Suprapubic skin (tissue), 4 donors: ENCODE measurements at regions not wholly inside any gene's neighbourhood (a gene's known extent, or its start where the extent isn't known, plus 50 kb on each side); places are given as distances from the start of the nearest gene placed in this dataset.

Source experiments
- DNase-seq, 2 donors: peaks; one replicate each; pipeline ENCODE4 v3.0.0-alpha.2; 2019; ENCODE audit warnings: low spot score in 2 of 2
- H3K27ac ChIP-seq: fragments of 200-600 bp; sonication (generic); one replicate; pipeline ENCODE4 v1.5.1; 2019
- H3K27me3 ChIP-seq: fragments of 200-600 bp; sonication (generic); one replicate; pipeline ENCODE4 v1.5.1; 2019
- H3K36me3 ChIP-seq: fragments of 200-600 bp; sonication (generic); one replicate; pipeline ENCODE4 v1.5.1; 2019
- H3K4me1 ChIP-seq: fragments of 200-600 bp; sonication (generic); one replicate; pipeline ENCODE4 v1.5.1; 2019
- H3K4me3 ChIP-seq: fragments of 200-600 bp; sonication (generic); one replicate; pipeline ENCODE4 v1.5.1; 2019; ENCODE audit warnings: mild to moderate bottlenecking
- H3K9me3 ChIP-seq: fragments of 200-600 bp; sonication (generic); one replicate; pipeline ENCODE4 v1.5.1; 2019
- CTCF ChIP-seq, 2 donors: fragments of 200-600 bp in 1 of 2; fragments of 450-650 bp in 1 of 2; sonication (generic) in 1 of 2; IDR thresholded peaks; one replicate each; pipeline ENCODE4 v1.5.1; 2016 to 2019; ENCODE audit warnings: antibody characterized with exemption in 2 of 2, mild to moderate bottlenecking in 1 of 2, moderate library complexity in 1 of 2
- EP300 ChIP-seq: sonication (generic); formaldehyde crosslinking; IDR thresholded peaks from one replicate; pipeline ENCODE4 v1.6.1; 2017; ENCODE audit warnings: antibody characterized with exemption
- POLR2A ChIP-seq, 2 donors: fragments of 450-650 bp; IDR thresholded peaks; one replicate each; pipeline ENCODE4 v1.6.1; 2017; ENCODE audit warnings: antibody characterized with exemption in 2 of 2, mild to moderate bottlenecking in 2 of 2, moderate library complexity in 2 of 2
- POLR2AphosphoS5 ChIP-seq, 3 donors: sonication (generic); formaldehyde crosslinking; IDR thresholded peaks; one replicate each; pipeline ENCODE4 v1.6.1; 2017; ENCODE audit warnings: antibody characterized with exemption in 3 of 3
- WGBS: methylation state at CpG from one replicate; pipeline ENCODE4 v1.1.5; 2018; 5-methylcytosine and 5-hydroxymethylcytosine counted together

DNA sequence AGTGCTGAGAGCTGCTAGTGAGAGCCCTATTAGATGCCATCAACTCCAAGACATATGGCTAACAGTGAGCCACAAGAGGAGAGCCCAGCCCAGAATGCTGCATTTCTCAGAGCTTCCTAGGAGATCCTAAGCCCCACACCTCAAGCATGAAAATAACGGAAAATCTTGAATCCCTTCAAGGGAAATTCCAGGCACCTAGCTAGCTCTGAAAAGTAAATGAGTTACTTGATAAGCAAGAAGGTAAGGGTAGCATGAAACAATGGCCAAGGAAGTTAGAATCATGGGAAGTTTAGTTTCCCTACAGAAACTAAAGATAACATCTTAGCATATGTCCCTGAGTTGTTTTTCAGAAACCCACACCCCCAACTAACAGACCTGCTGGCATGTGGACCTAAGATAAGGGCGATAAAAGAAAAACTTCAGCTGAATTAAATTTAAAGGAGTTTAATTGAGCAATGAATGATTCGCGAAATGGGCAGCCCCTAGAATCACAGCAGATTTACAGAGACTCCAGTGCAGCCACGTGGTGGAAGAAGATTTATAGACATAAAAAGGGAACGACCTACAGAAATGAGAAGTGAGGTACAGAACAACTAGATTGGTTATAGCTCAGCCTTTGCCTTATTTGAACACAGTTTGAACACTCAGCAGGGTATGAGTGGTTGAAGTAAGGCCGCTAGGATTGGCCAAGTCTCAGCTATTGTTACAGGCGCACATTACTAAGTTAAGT lies 301.3 kb upstream of the DACH1 start:
- H3K27me3 ChIP-seq = no peaks in the 10 kb centered on the region
- WGBS = 68% methylated on average over 8 of the region's 8 CpGs
- H3K4me1 ChIP-seq = no peaks in the 10 kb centered on the region
- no peak overlapping the region for H3K27ac ChIP-seq
- DNase-seq = no peak
- no peak for TF ChIP-seq CTCF (IDR thresholded peaks at IDR 0.05)
- no peak for TF ChIP-seq POLR2AphosphoS5 (IDR thresholded peaks at IDR 0.05)
- no peak for TF ChIP-seq EP300
- TF ChIP-seq POLR2A (IDR thresholded peaks at IDR 0.05) = no peak
- H3K9me3 ChIP-seq = no peaks in the 10 kb centered on the region
- H3K4me3 ChIP-seq = no peak overlapping the region
- H3K36me3 ChIP-seq = no peaks in the 10 kb centered on the region

DNA sequence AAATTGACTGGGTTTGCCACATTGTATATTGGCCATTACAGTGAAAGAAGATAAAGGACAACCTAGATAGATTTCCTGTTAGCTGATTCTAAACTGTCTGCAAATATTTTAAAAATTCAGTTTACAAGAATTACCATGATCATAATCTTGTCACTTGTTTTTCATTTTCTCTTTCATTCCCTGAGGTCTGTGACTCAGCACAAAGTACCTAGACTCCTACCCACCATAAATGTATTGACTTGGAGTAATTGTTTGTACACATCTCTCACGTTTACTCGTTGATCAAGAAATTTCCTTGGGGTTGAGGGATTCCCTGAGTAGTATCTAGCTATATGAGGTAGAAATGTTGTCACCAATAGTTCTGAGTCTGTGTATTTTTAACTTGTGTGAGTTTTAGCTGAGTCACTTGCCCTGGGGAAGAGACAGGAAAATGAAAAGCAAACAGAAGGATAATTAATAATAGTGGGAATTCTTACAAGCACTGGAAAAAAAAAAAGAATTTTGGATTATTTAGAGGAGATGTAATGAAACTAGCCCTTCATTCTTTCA lies 299.2 kb upstream of the DACH1 start:
- Histone ChIP-seq H3K9me3 (no peaks in the 10 kb centered on the region), H3K27ac (no peak overlapping the region), H3K4me1 (no peaks in the 10 kb centered on the region), H3K36me3 (no peaks in the 10 kb centered on the region), H3K4me3 (no peak overlapping the region), H3K27me3 (no peaks in the 10 kb centered on the region)
- no peak for TF ChIP-seq POLR2A (IDR thresholded peaks at IDR 0.05)
- TF ChIP-seq EP300 = no peak
- TF ChIP-seq POLR2AphosphoS5 (IDR thresholded peaks at IDR 0.05) = no peak
- TF ChIP-seq CTCF (IDR thresholded peaks at IDR 0.05) = no peak
- DNase-seq = no peak
- WGBS = 71% methylated on average over 2 of the region's 2 CpGs

- H3K27ac ChIP-seq = no peak overlapping the region
- H3K4me1 ChIP-seq = no peaks in the 10 kb centered on the region
- no peak for DNase-seq
- no peak for TF ChIP-seq EP300
- TF ChIP-seq POLR2A (IDR thresholded peaks at IDR 0.05) = no peak
- no peak for TF ChIP-seq CTCF (IDR thresholded peaks at IDR 0.05)
- TF ChIP-seq POLR2AphosphoS5 (IDR thresholded peaks at IDR 0.05) = no peak
- H3K36me3 ChIP-seq = no peaks in the 10 kb centered on the region
- H3K9me3 ChIP-seq = no peaks in the 10 kb centered on the region
- no peaks in the 10 kb centered on the region for H3K27me3 ChIP-seq
- no peak overlapping the region for H3K4me3 ChIP-seq
- WGBS = 92% methylated on average over 1 of the region's 1 CpG
These were observed 298.3 kb upstream of the DACH1 start for GRCh38 chr13:72165276-72165675.

DNA sequence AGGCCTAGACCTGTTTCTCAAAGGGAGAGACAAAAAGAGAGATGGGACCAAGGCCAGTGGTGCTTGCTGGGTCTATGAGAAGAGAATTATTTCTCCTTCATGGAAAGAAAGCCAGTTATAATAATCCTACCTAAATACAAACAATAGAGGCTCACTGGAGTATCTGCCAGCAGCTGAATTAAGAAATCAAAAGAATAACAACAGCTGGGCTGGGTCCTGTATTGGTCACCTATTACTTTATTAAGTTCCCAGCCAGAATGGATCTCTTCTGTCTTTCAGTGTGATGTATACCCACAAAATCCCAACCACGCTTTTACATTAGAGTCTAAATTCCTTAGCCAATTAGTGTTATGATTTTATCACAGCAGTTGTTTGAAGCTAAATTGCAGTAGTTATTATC lies 297.8 kb upstream of the DACH1 start:
- Histone ChIP-seq H3K4me1 (no peaks in the 10 kb centered on the region), H3K27ac (no peak overlapping the region), H3K27me3 (no peaks in the 10 kb centered on the region), H3K9me3 (no peaks in the 10 kb centered on the region), H3K36me3 (no peaks in the 10 kb centered on the region), H3K4me3 (no peak overlapping the region)
- 65% methylated on average over 1 of the region's 1 CpG for WGBS
- DNase-seq = no peak
- TF ChIP-seq POLR2AphosphoS5 (IDR thresholded peaks at IDR 0.05) = no peak
- no peak for TF ChIP-seq POLR2A (IDR thresholded peaks at IDR 0.05)
- no peak for TF ChIP-seq EP300
- no peak for TF ChIP-seq CTCF (IDR thresholded peaks at IDR 0.05)

DNA sequence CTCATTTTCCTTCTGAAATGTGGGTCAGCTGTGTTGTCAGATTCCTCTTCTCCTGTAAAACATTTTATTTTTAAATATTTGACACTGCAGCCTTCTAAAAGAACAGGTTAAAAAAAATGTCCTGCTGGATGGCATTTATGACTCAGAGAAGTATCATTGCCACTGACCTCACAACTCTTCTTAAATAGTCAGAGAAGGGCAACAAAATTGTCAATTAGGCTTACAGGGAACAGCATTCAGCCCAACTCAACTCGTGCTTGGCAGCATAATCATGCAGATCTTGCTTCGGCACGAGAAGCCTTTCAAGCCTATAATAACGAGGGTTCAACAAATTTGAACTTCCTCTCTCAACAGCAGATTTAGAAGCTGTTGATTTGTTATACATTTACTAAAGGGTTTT lies 296.7 kb upstream of the DACH1 start:
- H3K4me3 ChIP-seq = no peak overlapping the region
- TF ChIP-seq POLR2AphosphoS5 (IDR thresholded peaks at IDR 0.05) = no peak
- WGBS = 62% methylated on average over 4 of the region's 4 CpGs
- no peaks in the 10 kb centered on the region for H3K9me3 ChIP-seq
- no peaks in the 10 kb centered on the region for H3K27me3 ChIP-seq
- no peaks in the 10 kb centered on the region for H3K36me3 ChIP-seq
- H3K4me1 ChIP-seq = no peaks in the 10 kb centered on the region
- no peak for DNase-seq
- no peak overlapping the region for H3K27ac ChIP-seq

DNA sequence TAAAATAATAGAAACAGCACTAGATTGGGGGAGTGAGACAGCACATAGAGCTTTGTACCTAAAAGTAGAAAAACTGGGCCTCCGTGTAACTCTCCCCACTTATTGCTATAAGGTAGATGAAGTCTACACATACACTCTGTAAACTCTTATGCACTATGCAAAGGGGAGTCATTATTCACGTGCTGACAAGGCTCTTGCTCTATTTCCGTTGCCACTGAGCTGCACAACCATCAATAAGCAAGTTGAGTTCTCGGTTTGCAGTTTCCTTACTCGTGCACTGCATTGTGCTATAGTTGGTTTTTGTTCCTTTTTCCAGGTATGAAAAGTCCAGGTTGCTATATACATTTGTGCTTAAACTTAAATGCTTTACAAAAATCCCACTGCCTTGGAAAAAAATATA lies 294.0 kb upstream of the DACH1 start:
- 84% methylated on average over 5 of the region's 5 CpGs for WGBS
- no peaks in the 10 kb centered on the region for H3K4me1 ChIP-seq
- no peaks in the 10 kb centered on the region for H3K9me3 ChIP-seq
- H3K27ac ChIP-seq = no peak overlapping the region
- DNase-seq = no peak
- no peak for TF ChIP-seq EP300
- TF ChIP-seq POLR2A (IDR thresholded peaks at IDR 0.05) = no peak
- no peak for TF ChIP-seq POLR2AphosphoS5 (IDR thresholded peaks at IDR 0.05)
- no peak for TF ChIP-seq CTCF (IDR thresholded peaks at IDR 0.05)
- no peaks in the 10 kb centered on the region for H3K27me3 ChIP-seq
- H3K4me3 ChIP-seq = no peak overlapping the region
- H3K36me3 ChIP-seq = no peaks in the 10 kb centered on the region
